HG03196 (cell line): ENCODE measurements at regions not wholly inside any gene's neighbourhood (a gene's known extent, or its start where the extent isn't known, plus 50 kb on each side); places are given as distances from the start of the nearest gene placed in this dataset.

Experiments used
- ATAC-seq: cut with Tn5 transposase; IDR thresholded peaks from one replicate; pipeline ENCODE4 v1.9.1; 2021; ENCODE audit not compliant: unreplicated experiment

DNA sequence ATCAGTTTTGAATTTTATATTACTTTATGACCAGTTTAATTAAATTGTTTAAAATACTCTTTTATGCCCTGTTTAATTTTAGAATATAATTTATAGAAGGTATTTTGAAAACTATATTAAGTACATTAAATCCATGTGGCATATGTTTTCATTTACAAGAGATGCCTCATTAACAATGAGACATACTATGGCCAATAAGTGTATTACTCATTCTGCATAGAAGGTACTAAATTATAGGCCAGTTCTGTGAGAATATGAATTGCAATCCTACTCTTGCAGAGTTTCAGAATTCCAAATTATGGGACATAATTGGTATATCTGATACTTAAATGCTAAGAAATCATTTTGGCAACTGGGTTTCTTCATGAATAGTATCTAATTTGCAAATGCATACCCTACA lies 951.1 kb downstream of the FAT4 start:
- no peak for ATAC-seq

- no peak for ATAC-seq
Measured at GRCh38 chr4:126267689-126268088, 952.9 kb downstream of the FAT4 start.

GRCh38 chr4:126268106-126268505 lies 953.4 kb downstream of the FAT4 start:
- ATAC-seq, result no peak

DNA sequence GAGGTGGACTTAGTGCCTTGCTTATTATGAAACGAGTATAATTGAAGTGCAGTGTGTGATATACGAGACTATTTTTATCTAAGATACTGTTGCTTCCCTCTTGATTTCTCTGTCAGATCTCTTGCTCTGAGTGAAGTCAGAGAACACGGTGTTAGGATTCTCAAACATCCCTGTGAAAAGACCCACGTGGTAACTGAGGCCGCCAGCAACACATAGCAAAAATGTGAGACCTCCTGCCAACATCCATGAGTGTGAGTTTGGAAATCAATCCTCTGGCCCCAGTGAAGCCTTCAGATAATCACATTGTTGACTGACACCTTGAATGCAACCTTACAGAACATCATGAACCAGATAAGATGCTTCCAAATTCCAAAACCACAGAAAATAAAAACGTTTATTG lies 954.4 kb downstream of the FAT4 start:
- ATAC-seq, result no peak

- ATAC-seq, result no peak
Measured at GRCh38 chr4:126271292-126271691, 956.5 kb downstream of the FAT4 start.

GRCh38 chr4:126273746-126274145 lies 959.0 kb downstream of the FAT4 start:
- no peak for ATAC-seq

- ATAC-seq, result no peak
Measured at GRCh38 chr4:126291886-126292285, 977.1 kb downstream of the FAT4 start.

- no peak for ATAC-seq
Measured at GRCh38 chr4:126298271-126298670, 983.5 kb downstream of the FAT4 start.

DNA sequence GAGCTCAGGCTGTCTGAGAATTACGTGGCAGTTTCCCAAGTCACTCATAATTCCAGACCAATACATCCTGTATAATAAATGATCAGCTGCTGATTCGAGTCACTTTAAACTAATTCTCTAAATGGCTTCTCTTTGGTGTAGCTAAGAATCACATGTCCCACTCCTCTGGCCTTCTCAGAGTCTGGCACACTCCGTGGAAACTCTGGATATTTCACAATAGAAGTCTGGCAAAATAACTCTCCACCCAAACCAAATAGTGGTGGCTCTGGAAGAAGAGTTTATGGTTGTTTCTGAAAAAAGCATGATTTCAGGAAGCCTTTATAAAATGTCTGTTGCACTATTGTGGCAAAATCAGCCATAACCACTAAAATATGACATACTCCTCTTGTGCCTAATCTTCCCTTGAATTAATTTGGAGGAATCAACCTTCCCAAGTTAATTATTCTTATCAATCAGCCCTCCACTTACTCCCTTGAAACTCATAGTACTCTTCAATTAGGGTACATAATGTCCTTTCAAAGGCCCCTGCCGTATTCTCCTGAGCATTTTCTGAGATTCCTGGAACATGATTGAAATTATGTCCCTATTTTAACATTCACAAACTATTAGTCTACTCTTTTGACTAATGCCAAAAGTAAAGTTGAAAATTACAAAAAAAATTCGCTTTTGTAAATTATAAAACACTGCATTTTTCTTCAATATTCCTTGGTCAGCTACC lies 991.6 kb downstream of the FAT4 start:
- no peak for ATAC-seq

- ATAC-seq, result no peak
Measured at GRCh38 chr4:126318376-126318775, 1003.6 kb downstream of the FAT4 start.

DNA sequence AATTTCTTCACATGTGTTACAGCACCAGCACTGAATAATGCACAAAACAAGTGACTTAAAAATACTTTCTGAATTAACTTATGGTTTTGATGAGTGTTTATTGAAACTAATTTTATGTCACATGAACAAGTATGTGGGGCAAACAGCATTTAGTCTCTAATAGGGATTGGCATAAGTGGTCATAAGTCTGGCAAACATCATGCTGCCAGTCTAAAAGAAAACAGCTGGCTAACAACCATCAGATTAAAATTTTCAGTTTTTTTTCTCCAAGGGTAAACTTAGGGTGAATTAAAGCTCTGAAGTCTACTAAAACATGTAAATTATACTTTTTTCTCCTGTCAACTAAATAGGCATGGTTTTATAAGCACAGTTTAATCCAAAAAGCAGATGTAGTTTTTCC lies 1014.2 kb downstream of the FAT4 start:
- ATAC-seq, result no peak

DNA sequence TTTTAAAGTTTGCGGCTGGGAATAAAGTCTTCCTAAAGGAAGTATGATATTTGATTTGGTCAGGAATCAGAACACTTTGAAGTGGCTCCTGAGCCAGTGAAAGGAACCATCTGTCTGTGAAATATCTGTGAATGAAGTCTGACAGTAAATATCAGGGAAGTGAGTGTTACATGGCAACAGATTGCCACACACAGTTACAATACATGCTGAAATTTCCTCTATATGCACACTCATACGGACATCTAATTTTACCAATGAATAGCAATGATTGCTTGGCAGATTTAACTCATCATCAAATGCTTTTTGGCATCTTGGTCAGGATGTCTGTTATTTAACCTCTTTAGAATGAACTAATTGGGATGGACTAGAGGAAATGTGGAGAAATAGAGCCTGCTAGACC lies 1023.8 kb downstream of the FAT4 start:
- no peak for ATAC-seq

- no peak for ATAC-seq
Measured at GRCh38 chr4:126341927-126342326, 1027.2 kb downstream of the FAT4 start.

DNA sequence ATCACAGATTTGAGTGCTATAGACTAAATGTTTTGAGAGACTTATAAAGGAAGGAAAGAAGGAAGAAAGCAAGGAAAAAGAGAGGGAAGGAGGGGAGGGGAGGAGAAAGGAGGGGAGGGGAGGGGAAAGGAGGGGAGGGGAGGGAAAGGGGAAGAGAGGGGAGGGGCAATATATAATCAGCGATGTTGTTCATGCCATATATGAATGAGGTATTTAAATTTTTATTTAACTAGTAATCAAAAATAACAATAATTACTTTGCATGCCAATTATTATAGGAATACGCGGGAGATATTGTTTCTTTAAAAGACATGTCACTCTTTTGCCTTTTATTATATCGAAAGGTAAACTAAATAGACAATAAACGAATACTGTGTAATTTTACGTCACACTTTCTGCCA lies 1029.7 kb downstream of the FAT4 start:
- no peak for ATAC-seq

- ATAC-seq, result no peak
Measured at GRCh38 chr4:126346654-126347053, 1031.9 kb downstream of the FAT4 start.

GRCh38 chr4:126354784-126355183 lies 1040.0 kb downstream of the FAT4 start:
- no peak for ATAC-seq

DNA sequence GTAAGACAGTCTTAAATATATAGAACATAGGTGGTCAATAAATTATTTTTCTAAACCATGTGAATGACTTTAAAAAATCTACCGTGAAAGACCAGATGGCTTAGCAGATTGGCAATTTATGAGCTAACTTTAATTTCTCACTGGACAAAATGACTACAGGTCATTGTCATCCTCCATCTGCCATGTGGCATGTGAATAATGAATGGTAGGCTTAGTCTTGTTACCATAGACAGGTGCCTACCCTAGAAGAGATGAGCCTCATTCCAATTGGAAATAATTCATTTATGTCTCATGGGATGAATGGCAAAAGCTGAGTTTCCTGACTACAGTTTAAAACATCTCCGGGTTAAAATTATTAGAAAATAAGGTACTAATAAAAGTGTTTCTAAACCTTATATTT lies 1043.3 kb downstream of the FAT4 start:
- ATAC-seq, result no peak

DNA sequence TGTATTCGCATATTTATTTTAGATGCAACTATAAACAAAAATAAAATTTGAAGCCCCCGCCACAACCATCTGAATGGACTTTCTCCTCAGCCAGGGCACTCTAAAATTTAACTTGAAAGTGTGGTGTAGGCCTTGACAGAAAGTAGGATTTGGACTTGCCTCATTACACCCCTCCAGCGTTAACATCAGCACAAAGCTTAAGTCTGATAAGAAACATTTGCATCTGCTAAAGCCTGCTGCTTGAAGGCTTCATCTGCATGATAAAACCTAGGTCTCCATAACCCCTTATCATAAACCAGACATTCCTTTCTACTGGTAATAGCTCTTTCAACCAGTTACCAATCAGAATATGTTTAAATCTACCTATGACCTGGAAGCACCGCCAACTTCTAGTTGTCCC lies 1046.5 kb downstream of the FAT4 start:
- ATAC-seq, result no peak

- ATAC-seq, result no peak
Measured at GRCh38 chr4:126364311-126364911, 1049.7 kb downstream of the FAT4 start.

- no peak for ATAC-seq
Measured at GRCh38 chr4:126369076-126369475, 1054.3 kb downstream of the FAT4 start.

GRCh38 chr4:126372634-126373033 lies 1057.9 kb downstream of the FAT4 start:
- ATAC-seq, result no peak

DNA sequence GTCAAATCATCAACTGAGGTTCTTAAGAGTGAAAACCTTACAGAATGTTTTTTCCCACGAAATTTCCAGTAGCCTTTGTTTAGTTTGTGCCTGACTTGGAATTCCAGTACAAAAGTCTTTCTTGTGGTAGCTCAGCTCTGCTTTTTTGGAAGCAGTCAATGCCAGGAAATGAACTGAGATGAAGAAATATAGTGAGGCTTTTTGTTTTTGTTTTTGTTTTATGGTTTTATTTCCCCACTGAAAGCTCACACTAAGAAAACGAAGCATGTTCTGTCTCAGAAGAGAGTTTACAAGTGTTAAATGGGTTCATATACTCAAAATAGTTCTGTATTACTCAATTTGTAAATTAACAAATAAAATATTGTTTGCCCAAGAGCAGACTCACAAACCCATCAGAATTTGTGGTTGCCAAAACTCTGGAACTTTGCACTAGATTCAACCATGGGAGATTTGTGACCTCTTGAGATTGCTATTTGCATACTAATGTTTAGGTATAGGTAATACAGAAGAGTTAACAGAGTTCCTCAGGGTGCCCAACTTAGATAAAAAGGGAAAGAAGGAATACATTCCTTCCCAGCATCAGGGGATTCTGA lies 1060.8 kb downstream of the FAT4 start:
- ATAC-seq, result no peak

DNA sequence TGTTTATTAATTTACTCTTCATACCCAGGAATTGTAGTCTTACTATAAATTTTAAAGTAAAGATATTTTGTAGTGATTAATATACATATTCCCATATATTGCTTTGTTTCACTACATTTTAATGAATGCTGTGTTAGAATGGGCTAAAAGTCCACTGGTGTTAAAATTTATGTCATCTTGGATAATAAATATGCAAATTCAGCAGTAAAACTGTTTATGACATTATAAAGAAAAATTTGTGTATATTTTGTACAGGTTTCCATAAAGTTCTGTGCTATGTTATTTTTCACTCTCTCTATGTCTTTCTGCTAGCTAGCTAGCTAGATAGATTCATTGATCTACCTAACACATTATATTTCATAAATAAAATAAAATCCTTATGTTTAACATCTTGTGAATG lies 1071.2 kb downstream of the FAT4 start:
- ATAC-seq, result no peak
